HFFc6 (cell line): ENCODE measurements at regions not wholly inside any gene's neighbourhood (a gene's known extent, or its start where the extent isn't known, plus 50 kb on each side); places are given as distances from the start of the nearest gene placed in this dataset.

Experiments
- DNase-seq: peaks from one replicate; pipeline ENCODE4 v3.0.0-alpha.2; 2018
- H3K27ac Mint-ChIP-seq: 2 replicates; pipeline ENCODE4 v1.8.0; 2020; ENCODE audit warnings: mild to moderate bottlenecking, mixed read lengths
- H3K27me3 Mint-ChIP-seq: 2 replicates; pipeline ENCODE4 v1.8.0; 2021; ENCODE audit warnings: mild to moderate bottlenecking, moderate library complexity, mixed read lengths; ENCODE audit not compliant: insufficient read depth
- H3K36me3 Mint-ChIP-seq: 2 replicates; pipeline ENCODE4 v1.8.0; 2021; ENCODE audit warnings: low read depth, mixed read lengths
- H3K4me1 Mint-ChIP-seq: 2 replicates; pipeline ENCODE4 v1.8.0; 2020; ENCODE audit warnings: low read depth, mixed read lengths
- H3K4me3 Mint-ChIP-seq: 2 replicates; pipeline ENCODE4 v1.8.0; 2020; ENCODE audit warnings: mild to moderate bottlenecking, moderate library complexity, mixed read lengths
- H3K9me3 Mint-ChIP-seq: 2 replicates; pipeline ENCODE4 v1.8.0; 2020; ENCODE audit warnings: mild to moderate bottlenecking, mixed read lengths
- CTCF ChIP-seq: fragments of 200-600 bp; sonication (generic); IDR thresholded peaks from 2 replicates; pipeline ENCODE4 v1.5.0; 2021; ENCODE audit warnings: antibody characterized with exemption, mild to moderate bottlenecking

GRCh38 chr6:16058201-16058928, 70.5 kb upstream of the MYLIP start:
- H3K27me3 Mint-ChIP-seq, result peaks cover 3% of the 10 kb centered on the region; the same call in 1 of the 2 replicates
- TF ChIP-seq CTCF, result no peak
- no peak for DNase-seq
- peaks cover 4% of the 10 kb centered on the region; the same call in 1 of the 2 replicates for H3K9me3 Mint-ChIP-seq
- H3K4me1 Mint-ChIP-seq, result no peaks in the 10 kb centered on the region
- no peak overlapping the region for H3K4me3 Mint-ChIP-seq
- H3K27ac Mint-ChIP-seq, result no peak overlapping the region
- no peaks in the 10 kb centered on the region for H3K36me3 Mint-ChIP-seq

GRCh38 chr6:16057446-16057845, 71.4 kb upstream of the MYLIP start:
- Mint-ChIP-seq H3K36me3 (no peaks in the 10 kb centered on the region), H3K4me1 (no peaks in the 10 kb centered on the region), H3K27me3 (peaks cover 3% of the 10 kb centered on the region; the same call in 1 of the 2 replicates), H3K27ac (no peak overlapping the region), H3K4me3 (no peak overlapping the region), H3K9me3 (peaks cover 4% of the 10 kb centered on the region; the same call in 1 of the 2 replicates)
- TF ChIP-seq CTCF, result no peak
- DNase-seq, result no peak

GRCh38 chr6:16056263-16056870, 72.5 kb upstream of the MYLIP start:
- TF ChIP-seq CTCF, result no peak
- no peaks in the 10 kb centered on the region for H3K4me1 Mint-ChIP-seq
- DNase-seq, result no peak
- H3K9me3 Mint-ChIP-seq, result peaks cover 4% of the 10 kb centered on the region
- no peak overlapping the region for H3K4me3 Mint-ChIP-seq
- H3K27me3 Mint-ChIP-seq, result peaks cover 3% of the 10 kb centered on the region; the same call in 1 of the 2 replicates
- H3K27ac Mint-ChIP-seq, result no peak overlapping the region
- no peaks in the 10 kb centered on the region for H3K36me3 Mint-ChIP-seq

- Mint-ChIP-seq H3K27ac (no peak overlapping the region), H3K9me3 (peaks cover 4% of the 10 kb centered on the region), H3K27me3 (peaks cover 3% of the 10 kb centered on the region; the same call in 1 of the 2 replicates), H3K4me1 (no peaks in the 10 kb centered on the region), H3K36me3 (no peaks in the 10 kb centered on the region), H3K4me3 (no peak overlapping the region)
- no peak for DNase-seq
- no peak for TF ChIP-seq CTCF
Measured at GRCh38 chr6:16055852-16056251, 73.0 kb upstream of the MYLIP start.

- no peak for DNase-seq
- no peak overlapping the region for H3K4me3 Mint-ChIP-seq
- H3K4me1 Mint-ChIP-seq, result no peaks in the 10 kb centered on the region
- H3K27me3 Mint-ChIP-seq, result no peaks in the 10 kb centered on the region; the same call in 1 of the 2 replicates
- no peak for TF ChIP-seq CTCF
- H3K9me3 Mint-ChIP-seq, result no peaks in the 10 kb centered on the region; the same call in 1 of the 2 replicates
- no peaks in the 10 kb centered on the region for H3K36me3 Mint-ChIP-seq
- H3K27ac Mint-ChIP-seq, result no peak overlapping the region
Measured at GRCh38 chr6:16049168-16049567, 79.7 kb upstream of the MYLIP start.
